ENCODE measurements at regions not wholly inside any gene's neighbourhood (a gene's known extent, or its start where the extent isn't known, plus 50 kb on each side); places are given as distances from the start of the nearest gene placed in this dataset.
"Not testable (repeated sequence)": the region's sequence is repeated elsewhere in the genome, so short reads cannot be mapped to it uniquely, and the experiment has no call there.

DNA sequence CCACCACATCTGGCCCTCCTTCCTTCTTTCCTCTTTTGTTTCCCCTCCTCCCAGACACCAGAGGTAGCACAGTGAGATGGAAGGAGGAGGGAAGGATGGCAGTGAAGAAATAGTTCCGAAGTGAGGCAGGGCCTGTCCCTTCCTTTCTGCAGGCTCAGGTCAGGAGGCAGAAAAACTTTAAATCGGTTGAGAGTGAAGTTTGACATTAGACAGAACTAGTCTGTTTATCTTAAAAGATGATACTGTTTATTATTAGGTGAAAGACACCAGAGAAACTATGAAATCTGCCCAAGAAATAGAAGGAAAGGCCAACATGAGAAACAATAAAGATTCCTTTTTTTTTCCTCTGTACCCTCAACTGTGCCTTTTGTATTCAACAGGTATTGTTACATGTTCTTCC is 670.3 kb downstream of the UTRN start:
- Histone ChIP-seq H3K27me3 (ENCODE audit: control insufficient read depth, low read length) (no peaks in the 10 kb centered on the region), H3K4me3 (ENCODE audit: low read length) (no peak overlapping the region), H3F3A (ENCODE audit: control insufficient read depth, insufficient read depth) (no peaks in the 10 kb centered on the region), H3K9me2 (replicated peaks; ENCODE audit: control insufficient read depth, low read length) (no peaks in the 10 kb centered on the region), H3K4me2 (ENCODE audit: low read length) (no peak overlapping the region), H3K79me2 (ENCODE audit: control insufficient read depth, low read length) (no peaks in the 10 kb centered on the region), H4K20me1 (ENCODE audit: control insufficient read depth, insufficient read depth, low read depth, low read length) (no peaks in the 10 kb centered on the region), H3K4me1 (ENCODE audit: control insufficient read depth, low read length) (no peaks in the 10 kb centered on the region), H3K36me3 (ENCODE audit: control insufficient read depth, low read length) (no peaks in the 10 kb centered on the region), H3K27ac (ENCODE audit: low read depth, low read length) (no peak overlapping the region), H3K9me3 (ENCODE audit: control insufficient read depth, insufficient read depth, low read length) (no peaks in the 10 kb centered on the region)
- TF ChIP-seq, protein P1, sequence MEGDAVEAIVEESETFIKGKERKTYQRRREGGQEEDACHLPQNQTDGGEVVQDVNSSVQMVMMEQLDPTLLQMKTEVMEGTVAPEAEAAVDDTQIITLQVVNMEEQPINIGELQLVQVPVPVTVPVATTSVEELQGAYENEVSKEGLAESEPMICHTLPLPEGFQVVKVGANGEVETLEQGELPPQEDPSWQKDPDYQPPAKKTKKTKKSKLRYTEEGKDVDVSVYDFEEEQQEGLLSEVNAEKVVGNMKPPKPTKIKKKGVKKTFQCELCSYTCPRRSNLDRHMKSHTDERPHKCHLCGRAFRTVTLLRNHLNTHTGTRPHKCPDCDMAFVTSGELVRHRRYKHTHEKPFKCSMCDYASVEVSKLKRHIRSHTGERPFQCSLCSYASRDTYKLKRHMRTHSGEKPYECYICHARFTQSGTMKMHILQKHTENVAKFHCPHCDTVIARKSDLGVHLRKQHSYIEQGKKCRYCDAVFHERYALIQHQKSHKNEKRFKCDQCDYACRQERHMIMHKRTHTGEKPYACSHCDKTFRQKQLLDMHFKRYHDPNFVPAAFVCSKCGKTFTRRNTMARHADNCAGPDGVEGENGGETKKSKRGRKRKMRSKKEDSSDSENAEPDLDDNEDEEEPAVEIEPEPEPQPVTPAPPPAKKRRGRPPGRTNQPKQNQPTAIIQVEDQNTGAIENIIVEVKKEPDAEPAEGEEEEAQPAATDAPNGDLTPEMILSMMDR (IDR thresholded peaks at IDR 0.05; ENCODE audit: low read depth, low read length, poor library complexity, severe bottlenecking), result no peak
- no peak for TF ChIP-seq EZH2phosphoT487 (IDR thresholded peaks at IDR 0.05; ENCODE audit: borderline replicate concordance, low read length)

DNA sequence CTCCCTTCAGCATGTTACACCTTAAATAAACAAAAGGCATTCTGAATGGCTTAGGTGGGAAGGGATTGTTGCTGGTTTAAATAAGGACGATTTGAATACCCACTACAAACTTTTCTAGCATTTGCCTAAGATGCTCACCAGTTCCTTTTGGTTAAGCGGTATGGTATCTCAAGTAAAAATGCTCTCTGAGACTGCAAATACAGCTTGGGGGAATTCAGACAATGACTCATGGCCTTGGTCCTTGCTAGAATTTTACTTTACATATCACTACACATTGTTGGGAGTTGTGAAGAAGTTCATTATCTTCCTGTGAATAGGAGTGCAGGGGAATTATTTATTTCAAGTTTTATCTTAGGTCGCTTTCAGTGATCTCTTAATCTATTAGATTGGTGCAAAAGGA is 670.7 kb downstream of the UTRN start:
- Histone ChIP-seq H4K20me1 (ENCODE audit: control insufficient read depth, insufficient read depth, low read depth, low read length) (no peaks in the 10 kb centered on the region), H3K4me3 (ENCODE audit: low read length) (no peak overlapping the region), H3K36me3 (ENCODE audit: control insufficient read depth, low read length) (no peaks in the 10 kb centered on the region), H3K27me3 (ENCODE audit: control insufficient read depth, low read length) (no peaks in the 10 kb centered on the region), H3F3A (ENCODE audit: control insufficient read depth, insufficient read depth) (no peaks in the 10 kb centered on the region), H3K9me3 (ENCODE audit: control insufficient read depth, insufficient read depth, low read length) (no peaks in the 10 kb centered on the region), H3K9me2 (replicated peaks; ENCODE audit: control insufficient read depth, low read length) (no peaks in the 10 kb centered on the region), H3K4me1 (ENCODE audit: control insufficient read depth, low read length) (no peaks in the 10 kb centered on the region), H3K27ac (ENCODE audit: low read depth, low read length) (no peak overlapping the region), H3K79me2 (ENCODE audit: control insufficient read depth, low read length) (no peaks in the 10 kb centered on the region), H3K4me2 (ENCODE audit: low read length) (no peak overlapping the region)
- TF ChIP-seq, protein P1 (IDR thresholded peaks at IDR 0.05; ENCODE audit: low read depth, low read length, poor library complexity, severe bottlenecking), result no peak

DNA sequence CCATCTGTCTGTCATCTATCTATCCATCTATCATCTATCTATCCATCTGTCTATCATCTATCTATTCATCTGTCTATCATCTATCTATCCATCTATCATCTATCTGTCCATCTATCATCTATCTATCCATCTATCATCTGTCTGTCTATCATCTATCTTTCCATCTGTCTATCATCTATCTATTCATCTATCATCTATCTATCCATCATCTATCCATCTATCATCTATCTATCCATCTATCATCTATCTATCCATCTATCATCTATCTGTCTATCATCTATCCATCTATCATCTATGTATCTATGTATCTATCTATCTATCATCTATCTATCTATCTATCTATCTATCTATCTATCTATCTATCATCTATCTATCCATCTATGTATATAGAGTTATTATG is 671.6 kb downstream of the UTRN start:
- H3K4me1 ChIP-seq (ENCODE audit: control insufficient read depth, low read length); H3K27ac ChIP-seq (ENCODE audit: low read depth, low read length); H3K4me3 ChIP-seq (ENCODE audit: low read length); H3K27me3 ChIP-seq (ENCODE audit: control insufficient read depth, low read length); H3K9me2 ChIP-seq (replicated peaks; ENCODE audit: control insufficient read depth, low read length); H3K36me3 ChIP-seq (ENCODE audit: control insufficient read depth, low read length); H3K9me3 ChIP-seq (ENCODE audit: control insufficient read depth, insufficient read depth, low read length); H3K4me2 ChIP-seq (ENCODE audit: low read length); H3K79me2 ChIP-seq (ENCODE audit: control insufficient read depth, low read length); H3F3A ChIP-seq (ENCODE audit: control insufficient read depth, insufficient read depth); H4K20me1 ChIP-seq (ENCODE audit: control insufficient read depth, insufficient read depth, low read depth, low read length): not testable (repeated sequence)

DNA sequence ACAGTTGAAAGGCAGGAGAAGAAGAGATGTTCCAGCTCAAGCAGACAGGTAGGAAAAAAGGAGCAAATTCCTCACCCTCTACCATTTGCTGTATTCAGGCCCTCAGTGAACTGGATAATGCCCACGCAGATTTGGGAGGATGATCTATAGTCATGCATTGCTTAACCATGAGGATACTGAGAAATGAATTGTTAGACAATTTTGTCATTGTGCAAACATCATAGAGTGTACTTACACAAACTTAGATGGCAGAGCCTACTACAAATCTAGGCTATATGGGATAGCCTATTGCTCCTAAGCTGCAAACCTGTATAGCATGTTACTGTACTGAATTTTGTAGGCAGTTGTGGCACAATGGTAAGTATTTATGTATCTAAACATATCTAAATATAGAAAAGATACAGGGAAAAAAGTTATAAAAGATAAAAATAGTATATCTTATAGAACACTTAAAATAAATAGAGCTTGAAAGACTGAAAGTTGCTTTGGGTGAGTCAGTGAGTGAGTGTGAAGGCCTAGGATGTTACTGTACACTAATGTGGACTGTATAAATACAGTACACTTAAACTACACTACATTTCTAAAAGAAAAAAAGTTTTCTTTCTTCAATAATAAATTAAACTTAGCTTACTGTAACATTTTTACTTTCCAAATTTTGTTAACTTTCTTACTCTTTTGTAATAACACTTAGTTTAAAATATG is 672.3 kb downstream of the UTRN start:
- no peak overlapping the region for H3K4me2 ChIP-seq (ENCODE audit: low read length)
- H4K20me1 ChIP-seq (ENCODE audit: control insufficient read depth, insufficient read depth, low read depth, low read length), result no peaks in the 10 kb centered on the region
- no peaks in the 10 kb centered on the region for H3K36me3 ChIP-seq (ENCODE audit: control insufficient read depth, low read length)
- TF ChIP-seq, protein P1 (IDR thresholded peaks at IDR 0.05; ENCODE audit: low read depth, low read length, poor library complexity, severe bottlenecking), result no peak
- no peak for TF ChIP-seq EZH2phosphoT487 (IDR thresholded peaks at IDR 0.05; ENCODE audit: borderline replicate concordance, low read length)
- H3K27ac ChIP-seq (ENCODE audit: low read depth, low read length), result no peak overlapping the region
- no peaks in the 10 kb centered on the region for H3K79me2 ChIP-seq (ENCODE audit: control insufficient read depth, low read length)
- H3F3A ChIP-seq (ENCODE audit: control insufficient read depth, insufficient read depth), result no peaks in the 10 kb centered on the region
- no peaks in the 10 kb centered on the region for H3K27me3 ChIP-seq (ENCODE audit: control insufficient read depth, low read length)
- no peaks in the 10 kb centered on the region for H3K4me1 ChIP-seq (ENCODE audit: control insufficient read depth, low read length)
- H3K9me3 ChIP-seq (ENCODE audit: control insufficient read depth, insufficient read depth, low read length), result no peaks in the 10 kb centered on the region
- H3K4me3 ChIP-seq (ENCODE audit: low read length), result no peak overlapping the region
- H3K9me2 ChIP-seq (replicated peaks; ENCODE audit: control insufficient read depth, low read length), result no peaks in the 10 kb centered on the region
